ENCODE measurements at regions not wholly inside any gene's neighbourhood (a gene's known extent, or its start where the extent isn't known, plus 50 kb on each side); places are given as distances from the start of the nearest gene placed in this dataset.

DNA sequence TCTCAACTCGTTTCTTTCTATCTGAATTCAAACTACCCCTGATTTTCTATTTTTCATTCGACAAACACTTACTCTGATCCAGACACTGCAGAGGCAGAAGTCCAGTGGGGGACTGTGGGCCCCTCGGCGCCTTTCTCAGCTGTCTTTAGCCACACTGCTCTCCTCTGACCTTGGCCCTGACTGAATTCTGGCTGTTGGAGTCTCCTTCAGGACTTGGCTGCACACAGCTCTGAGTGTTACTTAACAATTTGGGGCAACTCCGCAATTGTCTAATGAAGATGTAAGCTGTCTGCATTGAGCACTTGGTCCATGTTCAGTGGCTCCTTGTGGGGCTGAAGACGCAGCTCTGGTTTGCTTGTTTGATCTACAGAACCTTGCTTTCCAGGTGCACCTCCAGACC is 57.3 kb upstream of the ACSL1 start:
- TF ChIP-seq POLR2A (IDR thresholded peaks at IDR 0.05; ENCODE audit: low read length) (no peak), GATA1 (IDR thresholded peaks at IDR 0.05; ENCODE audit: low read depth, low read length) (no peak)

Measured in erythroblast (primary cell).